ENCODE measurements at regions not wholly inside any gene's neighbourhood (a gene's known extent, or its start where the extent isn't known, plus 50 kb on each side); places are given as distances from the start of the nearest gene placed in this dataset.
A peak's percentile ranks its signal among the peaks of the same experiment; 100 is the strongest.
"Not testable (repeated sequence)": the region's sequence is repeated elsewhere in the genome, so short reads cannot be mapped to it uniquely, and the experiment has no call there.

- DNase-seq (ENCODE audit: low read depth in 4 of 4, low spot score in 2 of 4): peak in 3 of 4 donors; percentile 19 to 23 (median 23)
These were observed 227.4 kb upstream of the AZI2 start for GRCh38 chr3:28575746-28576613.

GRCh38 chr3:28576614-28577200, 228.1 kb upstream of the AZI2 start:
- DNase-seq (ENCODE audit: low read depth in 4 of 4, low spot score in 2 of 4): peak in 2 of 4 donors; percentile 10 to 21

GRCh38 chr3:28577941-28578500, 229.4 kb upstream of the AZI2 start:
- DNase-seq (ENCODE audit: low read depth in 4 of 4, low spot score in 2 of 4): no peak

DNA sequence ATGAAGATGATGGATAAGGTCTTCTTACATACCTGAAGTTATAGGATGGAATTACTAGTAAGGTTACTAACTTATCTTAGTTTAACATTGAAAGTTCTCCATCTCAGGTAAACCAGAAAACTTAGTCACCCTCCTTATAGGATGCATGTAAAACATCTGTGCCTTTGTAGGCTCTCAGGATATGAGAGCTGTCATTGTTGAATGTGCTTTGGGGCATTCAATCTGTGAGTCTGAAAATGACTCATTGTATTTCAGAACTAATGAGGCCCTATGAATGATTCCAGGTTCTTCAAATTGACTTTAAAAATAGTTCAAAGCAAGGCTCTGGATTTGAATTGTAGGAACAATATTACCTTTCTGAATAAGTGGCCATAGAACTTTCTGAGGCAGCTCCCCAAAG, 237.7 kb upstream of the AZI2 start:
- no peak for DNase-seq (ENCODE audit: low read depth in 4 of 4, low spot score in 2 of 4)

- DNase-seq (ENCODE audit: low read depth in 4 of 4, low spot score in 2 of 4): no peak
These were observed 239.1 kb upstream of the AZI2 start for GRCh38 chr3:28587723-28588122.

DNA sequence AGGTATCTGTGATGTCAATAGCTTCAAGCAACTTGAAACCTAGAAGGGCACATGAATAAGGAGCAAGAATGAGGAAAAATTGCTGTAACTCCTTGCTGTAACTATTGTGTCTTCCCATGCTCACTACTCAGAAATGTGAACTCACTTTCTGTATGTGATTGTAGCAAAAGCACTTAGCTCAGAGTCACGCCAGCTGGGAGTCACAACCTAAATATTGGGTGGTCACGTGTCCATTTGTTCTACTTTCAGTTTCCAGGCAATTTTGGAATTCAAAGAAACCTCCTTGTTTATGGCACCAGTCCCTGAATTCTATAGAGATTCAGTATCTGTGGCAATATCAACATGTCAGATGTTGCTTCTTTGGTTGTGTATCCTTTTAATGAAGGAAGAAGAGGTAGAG, 241.6 kb upstream of the AZI2 start:
- DNase-seq (ENCODE audit: low read depth in 4 of 4, low spot score in 2 of 4): no peak

GRCh38 chr3:28590860-28591259, 242.2 kb upstream of the AZI2 start:
- DNase-seq (ENCODE audit: low read depth in 4 of 4, low spot score in 2 of 4): no peak

DNA sequence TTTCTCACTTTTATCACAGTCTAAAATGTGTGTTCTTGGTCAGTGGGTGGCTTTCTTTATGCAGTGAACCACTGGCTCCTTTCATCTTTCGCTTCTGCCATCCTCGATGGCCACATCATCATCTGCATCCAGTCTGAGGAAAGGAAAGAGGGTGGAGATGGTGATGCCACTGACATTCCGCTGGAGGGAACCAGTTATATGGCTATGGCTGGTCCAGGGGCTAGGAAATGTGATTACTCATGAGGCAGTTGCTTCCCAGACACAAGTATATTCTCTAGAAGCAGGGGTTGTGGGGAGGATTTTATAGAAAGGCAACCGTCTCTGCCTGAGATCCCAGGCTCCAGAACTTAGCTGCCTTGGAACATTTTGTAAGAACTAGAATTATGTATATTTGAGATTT, 246.7 kb upstream of the AZI2 start:
- no peak for DNase-seq (ENCODE audit: low read depth in 4 of 4, low spot score in 2 of 4)

GRCh38 chr3:28597452-28597851, 248.8 kb upstream of the AZI2 start:
- DNase-seq (ENCODE audit: low read depth in 4 of 4, low spot score in 2 of 4): no peak

DNA sequence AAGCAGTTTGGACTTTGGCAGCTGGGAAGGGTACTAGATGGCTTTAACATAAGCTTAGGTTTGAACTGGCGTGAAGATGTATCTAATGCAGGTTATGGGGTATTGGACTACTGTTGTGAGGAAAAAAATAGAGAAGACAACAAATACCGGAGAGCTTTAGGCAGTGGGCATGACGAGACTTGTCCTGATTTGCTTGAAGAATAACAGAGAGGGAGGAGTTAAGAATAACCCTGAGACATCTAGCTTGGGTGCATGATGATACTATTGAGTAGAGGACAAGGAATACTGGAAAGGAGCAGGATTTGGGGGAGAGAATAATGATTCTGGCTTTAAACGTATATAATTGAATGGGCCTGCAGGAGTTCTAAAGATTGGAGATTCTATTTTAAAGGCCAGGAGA, 249.5 kb upstream of the AZI2 start:
- DNase-seq (ENCODE audit: low read depth in 4 of 4, low spot score in 2 of 4): no peak

GRCh38 chr3:28601291-28601690, 252.7 kb upstream of the AZI2 start:
- DNase-seq (ENCODE audit: low read depth in 4 of 4, low spot score in 2 of 4): no peak

DNA sequence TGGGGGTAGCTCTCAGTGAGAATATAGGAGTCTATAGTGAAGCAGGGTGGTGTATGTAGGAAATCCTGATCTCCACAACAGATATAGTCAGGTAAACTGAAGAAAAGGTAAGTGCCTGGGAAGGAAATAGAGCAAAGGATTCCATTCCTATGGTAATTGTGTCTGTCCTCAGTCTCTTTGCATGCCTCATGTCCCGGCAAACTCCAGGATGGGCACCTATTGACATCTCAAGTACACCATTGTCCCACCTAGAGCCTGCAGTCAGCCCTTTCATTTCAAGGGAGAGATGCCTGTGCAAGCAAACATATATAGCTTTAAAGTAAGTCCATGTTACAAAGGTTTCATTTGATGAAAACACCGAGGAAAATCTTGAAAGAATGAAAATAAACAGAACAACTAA, 257.7 kb upstream of the AZI2 start:
- DNase-seq (ENCODE audit: low read depth in 4 of 4, low spot score in 2 of 4): no peak

DNA sequence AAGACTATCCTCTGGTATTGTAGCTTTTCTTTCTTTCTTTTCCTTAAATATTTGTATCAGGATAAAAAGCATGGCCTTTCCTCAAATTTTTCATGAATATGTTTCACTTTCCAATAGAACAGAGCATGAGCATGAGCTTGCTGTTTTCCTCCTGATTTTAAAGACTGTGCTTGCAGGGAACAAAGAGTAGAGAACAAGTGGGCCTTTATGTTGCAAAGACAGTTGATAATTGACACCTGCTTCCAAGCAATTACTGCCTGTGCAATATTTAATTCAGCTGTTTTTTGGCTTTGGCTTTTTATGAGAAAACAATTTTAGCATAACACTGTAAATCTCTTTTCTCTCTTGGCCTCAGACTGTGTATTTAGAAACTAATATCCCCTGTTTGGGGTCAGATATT, 263.6 kb upstream of the AZI2 start:
- no peak for DNase-seq (ENCODE audit: low read depth in 4 of 4, low spot score in 2 of 4)

GRCh38 chr3:28613511-28614106, 265.0 kb upstream of the AZI2 start:
- DNase-seq (ENCODE audit: low read depth in 4 of 4, low spot score in 2 of 4): no peak

- no peak for DNase-seq (ENCODE audit: low read depth in 4 of 4, low spot score in 2 of 4)
These were observed 266.4 kb upstream of the AZI2 start for GRCh38 chr3:28615071-28615470.

GRCh38 chr3:28615971-28616370, 267.3 kb upstream of the AZI2 start:
- no peak for DNase-seq (ENCODE audit: low read depth in 4 of 4, low spot score in 2 of 4)

GRCh38 chr3:28617821-28618220, 269.2 kb upstream of the AZI2 start:
- no peak for DNase-seq (ENCODE audit: low read depth in 4 of 4, low spot score in 2 of 4)

DNA sequence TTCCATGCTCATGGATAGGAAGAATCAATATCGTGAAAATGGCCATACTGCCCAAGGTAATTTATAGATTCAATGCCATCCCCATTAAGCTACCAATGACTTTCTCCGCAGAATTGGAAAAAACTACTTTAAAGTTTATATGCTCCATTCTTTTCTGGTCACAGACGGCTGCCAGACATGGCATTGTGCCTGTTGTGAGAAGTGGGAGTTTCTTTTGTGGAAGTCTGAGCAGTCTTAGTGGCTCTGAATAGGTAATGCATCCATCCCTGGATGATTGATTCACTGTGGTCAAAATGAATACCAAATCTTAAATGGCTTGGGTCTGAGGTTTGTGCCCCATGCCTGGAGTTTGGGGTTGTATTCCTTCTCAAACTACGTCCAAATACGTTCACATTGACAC, 274.5 kb upstream of the AZI2 start:
- DNase-seq (ENCODE audit: low read depth in 4 of 4, low spot score in 2 of 4): no peak

- DNase-seq (ENCODE audit: low read depth in 4 of 4, low spot score in 2 of 4): no peak
These were observed 275.5 kb upstream of the AZI2 start for GRCh38 chr3:28624084-28624483.

DNA sequence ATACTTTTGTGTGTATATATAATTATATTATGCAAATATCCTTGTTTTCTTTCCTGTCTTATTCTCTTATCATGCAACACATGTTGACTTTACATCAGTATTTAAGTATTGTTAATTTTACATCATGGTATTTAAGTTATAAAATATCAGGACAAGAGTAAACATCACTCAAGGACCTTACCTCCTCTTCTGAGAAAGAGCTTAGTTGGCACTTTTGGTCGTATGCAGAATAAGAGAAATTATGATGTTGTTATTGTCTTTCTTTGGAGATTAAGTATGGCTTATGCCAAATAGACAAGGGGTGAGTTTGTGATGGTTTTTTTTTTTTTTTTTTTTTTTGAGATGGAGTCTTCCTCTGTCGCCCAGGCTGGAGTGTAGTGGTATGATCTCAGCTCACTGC, 279.2 kb upstream of the AZI2 start:
- DNase-seq (ENCODE audit: low read depth in 4 of 4, low spot score in 2 of 4): not testable (repeated sequence)

- no peak for DNase-seq (ENCODE audit: low read depth in 4 of 4, low spot score in 2 of 4)
These were observed 285.4 kb upstream of the AZI2 start for GRCh38 chr3:28634019-28634418.

- no peak for DNase-seq (ENCODE audit: low read depth in 4 of 4, low spot score in 2 of 4)
These were observed 289.1 kb upstream of the AZI2 start for GRCh38 chr3:28637742-28638141.
